Endothelial cell of umbilical vein (primary cell): ENCODE measurements at regions not wholly inside any gene's neighbourhood (a gene's known extent, or its start where the extent isn't known, plus 50 kb on each side); places are given as distances from the start of the nearest gene placed in this dataset.

Experiments
- BruUV-seq: library from RNA; stranded (reverse); fragments of 400-500 nt; replicated peaks from 2 replicates; lab custom pipeline; 2021; lab: Mats Ljungman, UMichigan
- CTCF ChIA-PET: fragments of 300-600, 350-600 bp; sonication (Branson Sonifier 250); formaldehyde crosslinking; loops from one replicate; lab custom pipeline; 2021; ENCODE audit warnings: antibody characterized with exemption, inconsistent platforms; lab: Charles Lee
- POLR2A ChIA-PET: fragments of 300-600, 350-600 bp; sonication (Branson Sonifier 250); formaldehyde crosslinking; loops from one replicate; lab custom pipeline; 2021; ENCODE audit warnings: antibody characterized with exemption, inconsistent platforms; lab: Charles Lee
- DNase-seq: peaks from one replicate; pipeline ENCODE4 v3.0.0-alpha.2; 2011; ENCODE audit warnings: low read depth, low spot score
- FAIRE-seq: peaks from 2 replicates; lab custom pipeline; 2011; peaks lifted over from hg19 to GRCh38; lab: Jason Lieb, UNC
- H2AFZ ChIP-seq: 2 replicates; pipeline ENCODE4 v1.6.0; 2012; ENCODE audit warnings: low read depth, low read length, control low read depth, inconsistent platforms
- H3K27ac ChIP-seq: 2 replicates; pipeline ENCODE4 v1.5.1; 2011; ENCODE audit warnings: low read depth, mild to moderate bottlenecking, control low read depth, low read length, moderate library complexity; ENCODE audit not compliant: insufficient read depth
- H3K27me3 ChIP-seq, 2 experiments: 2 replicates each; pipeline versions ENCODE4 v1.6.0 to v1.6.1; 2011; ENCODE audit warnings: low read length in 2 of 2, mixed read lengths in 1 of 2; ENCODE audit not compliant: control insufficient read depth in 2 of 2, insufficient read depth in 2 of 2
- H3K36me3 ChIP-seq, 2 experiments: 2 replicates in 1 of 2; 3 replicates in 1 of 2; pipeline ENCODE4 v1.5.1; 2011; ENCODE audit warnings: low read length in 2 of 2, mild to moderate bottlenecking in 1 of 2, moderate library complexity in 1 of 2; ENCODE audit not compliant: control insufficient read depth in 2 of 2, insufficient read depth in 2 of 2; ENCODE audit errors: extremely low read depth in 1 of 2
- H3K4me1 ChIP-seq: 3 replicates; pipeline ENCODE4 v1.5.1; 2011; ENCODE audit warnings: mild to moderate bottlenecking, low read length; ENCODE audit not compliant: control insufficient read depth, insufficient read depth; ENCODE audit errors: extremely low read depth
- H3K4me2 ChIP-seq: 2 replicates; pipeline ENCODE4 v1.6.1; 2011; ENCODE audit warnings: low read length, control low read depth, mixed read lengths; ENCODE audit not compliant: insufficient read depth
- H3K4me3 ChIP-seq, 3 experiments: fragments of 200-600 bp in 1 of 3; sonication (generic), shearing (Covaris generic) in 1 of 3; replicated peaks in 1 of 3; 2 replicates each; pipeline ENCODE4 v1.5.1; 2011 to 2016; ENCODE audit warnings: control low read depth in 3 of 3, low read length in 3 of 3, mild to moderate bottlenecking in 2 of 3, inconsistent platforms in 1 of 3, low read depth in 1 of 3, moderate library complexity in 1 of 3; ENCODE audit not compliant: insufficient read depth in 1 of 3
- H3K79me2 ChIP-seq: 2 replicates; pipeline ENCODE4 v1.6.0; 2012; ENCODE audit warnings: low read length, inconsistent platforms; ENCODE audit not compliant: control insufficient read depth, insufficient read depth
- H3K9ac ChIP-seq: replicated peaks from 2 replicates; pipeline ENCODE3; 2011; ENCODE audit warnings: low read length, control low read depth; ENCODE audit not compliant: insufficient read depth; ENCODE audit errors: extremely low read depth
- H3K9me1 ChIP-seq: replicated peaks from 3 replicates; pipeline ENCODE4 v1.6.0; 2011; ENCODE audit warnings: mild to moderate bottlenecking, low read length; ENCODE audit not compliant: control insufficient read depth, insufficient read depth; ENCODE audit errors: extremely low read depth
- H3K9me3 ChIP-seq: replicated peaks from 2 replicates; pipeline ENCODE4 v1.5.1; 2012; ENCODE audit warnings: low read length, inconsistent platforms; ENCODE audit not compliant: control insufficient read depth, insufficient read depth
- H4K20me1 ChIP-seq: replicated peaks from 2 replicates; pipeline ENCODE3; 2011; ENCODE audit warnings: mild to moderate bottlenecking, low read length; ENCODE audit not compliant: control insufficient read depth, insufficient read depth; ENCODE audit errors: extremely low read depth
- CTCF ChIP-seq, 2 donors: IDR thresholded peaks; 1 replicate in 1 of 2; 2 replicates in 1 of 2; pipeline ENCODE4 v1.5.1; 2011; ENCODE audit warnings: low read length in 2 of 2, mild to moderate bottlenecking in 2 of 2, moderate library complexity in 2 of 2, control low read depth in 1 of 2, inconsistent platforms in 1 of 2, low read depth in 1 of 2; ENCODE audit not compliant: insufficient read depth in 1 of 2; ENCODE audit errors: extremely low read depth in 1 of 2
- EZH2 ChIP-seq: IDR thresholded peaks from 2 replicates; pipeline ENCODE4 v1.6.1; 2012; ENCODE audit warnings: borderline replicate concordance, low read depth, mild to moderate bottlenecking, moderate library complexity, low read length, inconsistent platforms; ENCODE audit not compliant: severe bottlenecking
- FOS ChIP-seq: IDR thresholded peaks from 2 replicates; pipeline ENCODE4 v1.6.1; 2011; ENCODE audit warnings: mild to moderate bottlenecking, low read length, moderate library complexity, borderline replicate concordance; ENCODE audit not compliant: insufficient read depth
- GATA2 ChIP-seq: IDR thresholded peaks from 2 replicates; pipeline ENCODE4 v1.7.0; 2011; ENCODE audit warnings: low read depth, mild to moderate bottlenecking, moderate library complexity, mixed read lengths, low read length; ENCODE audit not compliant: insufficient read length, insufficient read depth
- JUN ChIP-seq: IDR thresholded peaks from 2 replicates; pipeline ENCODE4 v1.6.1; 2011; ENCODE audit warnings: borderline replicate concordance, low read depth; ENCODE audit not compliant: insufficient read length, insufficient read depth
- MAX ChIP-seq: IDR thresholded peaks from 2 replicates; pipeline ENCODE4 v1.6.1; 2011; ENCODE audit not compliant: insufficient read depth, insufficient read length
- MYC ChIP-seq: IDR thresholded peaks from one replicate; pipeline ENCODE4 v1.6.1; 2011; ENCODE audit warnings: mild to moderate bottlenecking, low read depth, low read length
- POLR2A ChIP-seq: IDR thresholded peaks from 2 replicates; pipeline ENCODE4 v1.6.1; 2012; ENCODE audit warnings: low read depth, mild to moderate bottlenecking, control low read depth, low read length
- POLR2AphosphoS5 ChIP-seq: IDR thresholded peaks from 2 replicates; pipeline ENCODE4 v1.6.1; 2012; ENCODE audit warnings: low read depth, mild to moderate bottlenecking, control low read depth, low read length, moderate library complexity; ENCODE audit not compliant: insufficient read depth
- dilution Hi-C: fragments of 300-500 bp; cut with MboI; formaldehyde crosslinking; loops from one replicate; pipeline ENCODE4 v1.15.0; 2019; ENCODE audit warnings: low sequenced_read_pairs; ENCODE audit not compliant: extremely low pct_ligation_motif_present
- intact Hi-C: fragments of 100-400 bp; cut with micrococcal nuclease; formaldehyde crosslinking; loops from one replicate; pipeline ENCODE4 v1.10.0; 2022

GRCh38 chr7:41255716-41256115 is 447.2 kb downstream of the INHBA start:
- ChIA-PET POLR2A (no interaction called here), CTCF (no interaction called here)
- Histone ChIP-seq H2AFZ (no peak overlapping the region), H3K4me3 (no peak overlapping the region), H4K20me1 (no peaks in the 10 kb centered on the region), H3K4me2 (no peak overlapping the region), H3K27ac (no peak overlapping the region), H3K79me2 (no peaks in the 10 kb centered on the region), H3K4me1 (no peaks in the 10 kb centered on the region), H3K36me3 (no peaks in the 10 kb centered on the region), H3K9me1 (no peaks in the 10 kb centered on the region), H3K9ac (no peak overlapping the region), H3K9me3 (no peaks in the 10 kb centered on the region), H3K27me3 (no peaks in the 10 kb centered on the region)
- dilution Hi-C loops (no loop called here), intact Hi-C loops (no loop called here)
- TF ChIP-seq CTCF (IDR thresholded peaks at IDR 0.05; ENCODE audit: extremely low read depth in 1 of 2, insufficient read depth in 1 of 2, low read depth in 1 of 2, low read length in 2 of 2) (no peak), MYC (no peak), MAX (no peak), FOS (no peak), EZH2 (no peak), GATA2 (no peak), POLR2A (no peak), JUN (no peak), POLR2AphosphoS5 (no peak)
- no TSS peak for BruUV-seq
- FAIRE-seq = no peak
- no peak for DNase-seq
